ENCODE measurements at regions not wholly inside any gene's neighbourhood (a gene's known extent, or its start where the extent isn't known, plus 50 kb on each side); places are given as distances from the start of the nearest gene placed in this dataset.

DNA sequence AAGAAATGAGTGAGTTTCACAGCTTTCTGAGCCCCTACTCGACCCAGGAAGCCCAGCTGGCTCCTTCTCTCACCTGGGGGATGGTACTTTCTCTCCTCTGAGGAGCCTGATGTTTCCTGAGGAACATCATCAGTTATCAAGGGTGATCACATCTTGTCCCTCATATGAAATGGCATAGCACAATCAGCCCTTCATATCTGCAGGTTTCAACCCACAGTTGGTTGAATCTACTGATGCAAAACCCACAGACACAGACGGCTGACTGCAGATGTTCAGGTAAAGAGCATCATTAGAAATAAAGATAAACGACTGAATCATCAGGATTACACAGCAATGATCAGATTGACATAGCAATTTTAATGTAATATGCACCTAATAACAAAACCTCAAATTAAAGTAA is 93.6 kb upstream of the OSTN start:
- TF ChIP-seq CTCF (IDR thresholded peaks at IDR 0.05; ENCODE audit: low read depth, low read length, poor library complexity, severe bottlenecking) (no peak), EZH2phosphoT487 (IDR thresholded peaks at IDR 0.05; ENCODE audit: borderline replicate concordance, low read length) (no peak)

All from DOHH2 (cell line).